Neutrophil (primary cell): ENCODE measurements at regions not wholly inside any gene's neighbourhood (a gene's known extent, or its start where the extent isn't known, plus 50 kb on each side); places are given as distances from the start of the nearest gene placed in this dataset.
"Not testable (repeated sequence)": the region's sequence is repeated elsewhere in the genome, so short reads cannot be mapped to it uniquely, and the experiment has no call there.

ENCODE experiments used
- H3K27ac ChIP-seq: fragments of 200-600 bp; sonication (generic); 2 replicates; pipeline ENCODE4 v1.5.1; 2016; ENCODE audit warnings: mild to moderate bottlenecking, moderate library complexity
- H3K27me3 ChIP-seq: fragments of 200-600 bp; sonication (generic); 2 replicates; pipeline ENCODE4 v1.6.0; 2016; ENCODE audit warnings: mild to moderate bottlenecking
- H3K36me3 ChIP-seq: fragments of 200-600 bp; sonication (generic); 2 replicates; pipeline ENCODE4 v1.5.1; 2017
- H3K4me1 ChIP-seq, 2 experiments: fragments of 200-600 bp in 1 of 2; sonication (generic) in 1 of 2; 1 replicate in 1 of 2; 2 replicates in 1 of 2; pipeline versions ENCODE4 v1.5.1 to v1.6.1; 2013 to 2016; ENCODE audit warnings: low read depth in 1 of 2, low read length in 1 of 2, mild to moderate bottlenecking in 1 of 2, moderate library complexity in 1 of 2; ENCODE audit not compliant: control insufficient read depth in 1 of 2, insufficient read depth in 1 of 2
- H3K4me3 ChIP-seq, 2 experiments: fragments of 200-600 bp in 1 of 2; sonication (generic) in 1 of 2; 1 replicate in 1 of 2; 2 replicates in 1 of 2; pipeline ENCODE4 v1.5.1; 2013 to 2016; ENCODE audit warnings: low read depth in 1 of 2, low read length in 1 of 2, mild to moderate bottlenecking in 1 of 2, moderate library complexity in 1 of 2
- H3K9me3 ChIP-seq: fragments of 200-600 bp; sonication (generic); 2 replicates; pipeline ENCODE4 v1.5.1; 2016
- TF ChIP-seq, protein P1 (sequence below): fragments of 200-600 bp; sonication (generic); IDR thresholded peaks from 2 replicates; pipeline ENCODE4 v1.5.1; 2016; ENCODE audit warnings: antibody characterized with exemption

DNA sequence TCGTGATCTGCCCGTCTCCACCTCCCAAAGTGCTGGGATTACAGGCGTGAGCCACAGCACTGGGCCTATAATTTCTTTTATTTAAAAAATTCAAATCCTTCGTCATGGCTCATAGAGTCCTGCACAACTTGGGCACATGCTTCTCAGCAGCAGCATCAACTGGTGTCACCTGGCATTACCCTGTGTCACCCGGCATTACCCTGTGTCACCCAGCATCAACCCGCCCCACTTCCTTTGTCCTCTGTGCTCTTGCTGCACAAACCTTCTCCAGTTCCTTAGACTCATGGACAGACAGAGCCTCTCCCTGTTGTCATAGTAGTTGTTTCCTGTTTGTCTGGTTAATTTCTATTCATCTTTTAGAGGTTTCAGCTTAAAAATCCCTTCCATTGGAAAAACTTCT lies 121.2 kb upstream of the SERBP1 start:
- Histone ChIP-seq H3K27me3 (no peaks in the 10 kb centered on the region), H3K27ac (no peak overlapping the region), H3K4me1 (no peaks in the 10 kb centered on the region), H3K4me3 (no peak overlapping the region), H3K9me3 (no peaks in the 10 kb centered on the region), H3K36me3 (no peaks in the 10 kb centered on the region)
- TF ChIP-seq, protein P1, sequence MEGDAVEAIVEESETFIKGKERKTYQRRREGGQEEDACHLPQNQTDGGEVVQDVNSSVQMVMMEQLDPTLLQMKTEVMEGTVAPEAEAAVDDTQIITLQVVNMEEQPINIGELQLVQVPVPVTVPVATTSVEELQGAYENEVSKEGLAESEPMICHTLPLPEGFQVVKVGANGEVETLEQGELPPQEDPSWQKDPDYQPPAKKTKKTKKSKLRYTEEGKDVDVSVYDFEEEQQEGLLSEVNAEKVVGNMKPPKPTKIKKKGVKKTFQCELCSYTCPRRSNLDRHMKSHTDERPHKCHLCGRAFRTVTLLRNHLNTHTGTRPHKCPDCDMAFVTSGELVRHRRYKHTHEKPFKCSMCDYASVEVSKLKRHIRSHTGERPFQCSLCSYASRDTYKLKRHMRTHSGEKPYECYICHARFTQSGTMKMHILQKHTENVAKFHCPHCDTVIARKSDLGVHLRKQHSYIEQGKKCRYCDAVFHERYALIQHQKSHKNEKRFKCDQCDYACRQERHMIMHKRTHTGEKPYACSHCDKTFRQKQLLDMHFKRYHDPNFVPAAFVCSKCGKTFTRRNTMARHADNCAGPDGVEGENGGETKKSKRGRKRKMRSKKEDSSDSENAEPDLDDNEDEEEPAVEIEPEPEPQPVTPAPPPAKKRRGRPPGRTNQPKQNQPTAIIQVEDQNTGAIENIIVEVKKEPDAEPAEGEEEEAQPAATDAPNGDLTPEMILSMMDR = no peak

DNA sequence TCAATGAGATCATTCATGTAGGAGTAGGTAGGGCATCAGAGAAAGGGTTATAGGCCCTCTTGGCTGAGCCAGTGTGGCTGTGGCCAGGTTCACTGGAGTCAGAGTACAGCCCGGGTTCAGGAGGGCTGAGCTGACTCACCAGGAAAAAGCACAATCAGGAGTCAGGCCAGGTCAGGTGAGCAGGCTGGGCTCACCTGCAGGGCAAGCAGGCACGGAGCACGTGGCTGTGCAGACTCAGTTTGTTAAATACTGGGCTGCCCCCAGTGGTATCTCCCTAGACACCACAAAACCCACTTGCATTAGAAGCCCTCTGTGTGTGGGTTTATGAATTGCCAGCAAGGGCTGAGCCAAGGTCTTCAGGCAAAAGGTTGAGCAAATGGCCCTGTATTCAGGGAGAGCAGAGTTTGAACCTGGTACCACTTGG lies 122.1 kb upstream of the SERBP1 start:
- TF ChIP-seq, protein P1 = no peak
- H3K9me3 ChIP-seq = no peaks in the 10 kb centered on the region
- H3K4me3 ChIP-seq = no peak overlapping the region
- no peak overlapping the region for H3K27ac ChIP-seq
- H3K4me1 ChIP-seq = peaks cover 0 to under 1% of the 10 kb centered on the region in 2 experiments
- no peaks in the 10 kb centered on the region for H3K36me3 ChIP-seq
- no peaks in the 10 kb centered on the region for H3K27me3 ChIP-seq

DNA sequence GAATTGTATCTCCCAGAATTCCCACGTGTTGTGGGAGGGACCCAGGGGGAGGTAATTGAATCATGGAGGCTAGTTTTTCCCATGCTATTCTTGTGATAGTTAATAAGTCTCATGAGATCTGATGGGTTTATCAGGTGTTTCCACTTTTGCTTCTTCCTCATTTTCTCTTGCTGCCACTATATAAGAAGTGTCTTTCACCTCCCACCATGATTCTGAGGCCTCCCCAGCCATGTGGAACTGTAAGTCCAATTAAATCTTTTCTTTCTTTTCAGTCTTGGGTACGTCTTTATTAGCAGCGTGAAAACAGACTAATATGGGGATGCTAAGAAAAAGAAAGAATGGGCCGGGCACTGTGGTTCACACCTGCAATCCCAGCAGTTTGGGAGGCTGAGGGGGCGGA lies 124.0 kb upstream of the SERBP1 start:
- H3K36me3 ChIP-seq, H3K27me3 ChIP-seq, H3K4me3 ChIP-seq, H3K9me3 ChIP-seq, H3K27ac ChIP-seq: not testable (repeated sequence)
- peaks cover 18 to 20% of the 10 kb centered on the region in 2 experiments for H3K4me1 ChIP-seq

DNA sequence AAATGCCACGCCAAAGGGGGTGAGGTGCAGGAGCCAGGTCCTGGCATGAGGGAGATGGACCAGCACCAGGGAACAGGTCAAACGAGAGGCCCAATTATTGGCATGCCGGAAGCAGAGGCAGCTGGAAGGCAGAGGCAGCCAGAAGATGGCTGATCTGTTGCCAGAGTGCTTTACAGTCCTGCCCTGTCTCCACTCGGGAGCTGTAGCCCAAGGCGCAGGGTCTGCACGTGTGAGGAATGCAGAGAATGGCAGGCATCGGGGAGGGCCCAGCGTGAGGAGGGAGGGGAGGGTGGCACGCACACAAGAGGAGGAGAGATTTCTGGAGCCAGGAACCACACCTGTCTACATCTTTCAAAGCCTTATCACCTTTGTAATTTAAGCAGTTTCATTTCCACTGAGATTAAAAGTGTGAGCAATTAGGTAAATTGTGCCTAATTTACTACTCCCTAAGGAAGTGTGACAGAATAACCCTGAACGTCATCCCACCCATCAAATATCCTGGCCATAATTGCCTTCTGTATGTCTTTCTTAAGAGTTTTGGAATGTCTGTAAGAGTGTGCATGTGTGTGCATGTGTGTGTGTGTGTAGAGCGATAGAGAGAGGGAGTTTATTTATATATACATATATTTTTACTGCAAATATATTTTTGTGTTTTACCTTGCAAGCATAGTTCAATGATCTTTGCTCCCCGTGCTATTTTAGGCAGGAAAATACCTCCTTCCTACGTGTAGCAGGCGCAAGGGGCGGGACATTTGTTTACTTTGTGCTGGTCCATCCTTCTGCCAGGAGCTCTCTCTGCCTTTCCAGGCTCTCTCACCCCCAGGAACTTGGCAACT lies 125.5 kb upstream of the SERBP1 start:
- TF ChIP-seq, protein P1 = no peak
- Histone ChIP-seq H3K4me3 (no peak overlapping the region), H3K27ac (no peak overlapping the region), H3K27me3 (no peaks in the 10 kb centered on the region), H3K36me3 (no peaks in the 10 kb centered on the region), H3K9me3 (no peaks in the 10 kb centered on the region), H3K4me1 (peaks cover 33 to 34% of the 10 kb centered on the region in 2 experiments)

DNA sequence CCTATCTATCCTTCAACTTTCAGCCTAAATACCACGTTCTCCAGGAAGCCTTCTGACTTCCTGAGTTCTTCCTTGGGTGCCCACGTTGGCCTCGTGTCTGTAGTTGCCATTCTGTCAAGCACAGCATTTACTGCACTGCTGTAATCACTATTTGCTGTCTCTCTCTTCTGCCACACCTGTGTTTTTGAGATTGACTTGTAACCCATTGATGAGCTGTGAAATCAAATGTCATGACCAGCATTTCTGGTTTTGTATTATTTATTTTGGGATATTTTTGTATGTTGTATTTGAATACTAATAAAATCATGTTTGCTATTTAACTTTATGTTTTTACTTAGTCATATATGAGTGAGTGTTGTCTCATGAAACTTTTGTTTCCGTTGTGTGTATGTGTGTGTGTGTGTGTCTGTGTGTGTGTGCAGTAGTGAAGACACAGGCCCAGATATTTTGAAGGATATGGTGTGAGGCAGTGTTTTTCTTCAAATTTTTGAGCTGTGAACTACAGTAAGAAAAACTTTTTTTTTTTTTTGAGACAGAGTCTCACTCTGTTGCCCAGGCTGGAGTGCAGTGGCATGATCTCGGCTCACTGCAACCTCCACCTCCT lies 126.2 kb upstream of the SERBP1 start:
- Histone ChIP-seq H3K9me3 (no peaks in the 10 kb centered on the region), H3K27me3 (no peaks in the 10 kb centered on the region), H3K27ac (no peak overlapping the region), H3K4me3 (no peak overlapping the region), H3K4me1 (peaks cover 40 to 41% of the 10 kb centered on the region in 2 experiments), H3K36me3 (no peaks in the 10 kb centered on the region)
- TF ChIP-seq, protein P1 = no peak
